ENCODE measurements at regions not wholly inside any gene's neighbourhood (a gene's known extent, or its start where the extent isn't known, plus 50 kb on each side); places are given as distances from the start of the nearest gene placed in this dataset.

DNA sequence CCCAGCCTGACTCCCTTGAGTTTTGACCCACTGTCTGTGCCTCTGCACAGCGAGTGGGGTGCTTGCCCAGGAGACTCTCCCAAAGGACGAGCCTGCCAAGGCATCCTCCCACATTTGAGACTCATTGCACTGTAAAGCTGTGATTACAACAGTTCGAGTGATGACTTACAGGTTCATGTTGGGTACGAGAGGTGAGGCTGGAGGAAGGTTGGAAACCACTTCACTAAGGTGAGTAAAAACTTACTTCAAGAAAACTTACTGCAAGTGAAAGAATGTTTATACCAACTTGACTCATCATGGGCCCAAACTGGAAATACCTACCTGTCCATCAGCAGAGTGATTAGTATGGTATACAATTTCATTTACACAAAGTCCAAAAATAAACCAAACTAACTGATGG, 360.1 kb upstream of the CDH11 start:
- intact Hi-C loops (cut with DNase I) = no loop called here
- ATAC-seq (no peak), DNase-seq (no peak)
- H3K4me1 ChIP-seq (ENCODE audit: control insufficient read depth, insufficient read depth, low read length) = no peaks in the 10 kb centered on the region
- 86% methylated on average over 4 of the region's 4 CpGs for WGBS
- no peaks in the 10 kb centered on the region for H3K27me3 ChIP-seq (ENCODE audit: control insufficient read depth, insufficient read depth)
- H3K4me3 ChIP-seq (ENCODE audit: low read length) = no peak overlapping the region
- no peak overlapping the region for H3K27ac ChIP-seq (ENCODE audit: low read length)
- no peaks in the 10 kb centered on the region for H3K9me3 ChIP-seq (ENCODE audit: control insufficient read depth, low read length)

DNA sequence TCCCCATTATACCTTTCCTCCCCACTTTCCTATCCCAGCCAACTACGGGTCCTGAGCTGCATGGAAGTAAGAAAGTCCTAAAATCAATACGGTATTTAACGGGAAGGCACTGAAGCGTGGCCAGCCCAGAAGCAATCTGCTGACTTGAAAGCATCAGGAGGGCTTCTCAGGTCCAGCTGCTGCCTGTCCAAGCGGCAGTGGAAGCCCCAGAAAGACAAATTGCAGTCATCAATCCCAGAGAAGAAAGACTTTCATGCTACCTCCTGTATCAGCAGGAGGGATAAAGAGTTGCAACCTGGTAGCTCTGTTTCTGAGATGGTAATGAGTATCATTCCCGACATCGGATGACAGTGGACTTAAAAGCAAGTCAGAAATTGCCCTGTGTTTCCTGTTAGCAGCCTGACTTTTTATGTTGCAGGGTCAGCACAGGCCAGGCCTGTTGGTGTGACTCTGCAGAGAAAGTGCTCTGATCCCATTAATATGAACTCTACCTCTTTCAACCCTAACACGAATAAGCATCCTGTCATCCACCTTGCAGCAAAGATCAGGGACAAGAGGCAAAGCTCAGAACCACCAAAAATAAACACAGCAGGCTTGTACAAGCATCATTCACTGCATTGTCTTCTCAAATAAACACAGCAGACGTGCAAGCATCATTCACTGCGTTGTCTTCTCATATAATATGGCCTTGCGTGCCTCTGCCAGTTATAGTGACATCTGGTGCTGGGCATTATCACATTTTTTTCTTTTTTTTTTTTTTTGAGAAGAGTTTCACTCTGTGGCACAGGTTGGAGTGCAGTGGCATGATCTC, 358.6 kb upstream of the CDH11 start:
- ATAC-seq (no peak), DNase-seq (no peak)
- intact Hi-C loops (cut with DNase I) = no loop called here
- H3K27me3 ChIP-seq (ENCODE audit: control insufficient read depth, insufficient read depth) = no peaks in the 10 kb centered on the region
- no peaks in the 10 kb centered on the region for H3K4me1 ChIP-seq (ENCODE audit: control insufficient read depth, insufficient read depth, low read length)
- H3K4me3 ChIP-seq (ENCODE audit: low read length) = no peak overlapping the region
- H3K27ac ChIP-seq (ENCODE audit: low read length) = no peak overlapping the region
- 78% methylated on average over 11 of the region's 11 CpGs for WGBS
- no peaks in the 10 kb centered on the region for H3K9me3 ChIP-seq (ENCODE audit: control insufficient read depth, low read length)

DNA sequence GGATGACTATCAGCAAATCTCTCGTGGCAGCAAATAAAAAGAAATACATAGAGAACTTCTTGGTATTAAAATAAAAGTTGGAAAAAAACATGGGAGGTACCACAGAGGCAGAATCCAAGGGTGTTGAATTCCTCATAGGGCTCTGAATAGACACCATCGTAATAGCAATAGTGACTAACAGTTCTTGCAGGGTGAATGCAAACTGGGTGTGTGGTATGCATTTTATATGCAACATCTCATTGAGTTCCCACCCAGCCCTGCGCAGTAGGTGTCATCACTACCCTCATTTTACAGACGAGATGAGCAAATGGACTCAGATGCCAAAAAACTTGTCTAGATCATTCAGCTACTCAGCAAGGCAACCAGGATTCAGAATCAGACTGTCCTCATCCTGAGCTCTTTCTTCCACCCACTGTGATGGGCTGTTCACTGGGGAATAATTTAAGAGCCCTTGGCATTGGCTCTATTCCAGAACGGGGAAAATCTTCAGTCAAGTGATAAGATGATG, 354.6 kb upstream of the CDH11 start:
- ATAC-seq (no peak), DNase-seq (no peak)
- Histone ChIP-seq H3K27me3 (ENCODE audit: control insufficient read depth, insufficient read depth) (no peaks in the 10 kb centered on the region), H3K4me3 (ENCODE audit: low read length) (no peak overlapping the region), H3K9me3 (ENCODE audit: control insufficient read depth, low read length) (no peaks in the 10 kb centered on the region), H3K27ac (ENCODE audit: low read length) (no peak overlapping the region), H3K4me1 (ENCODE audit: control insufficient read depth, insufficient read depth, low read length) (no peaks in the 10 kb centered on the region)
- 71% methylated on average over 5 of the region's 5 CpGs for WGBS
- intact Hi-C loops (cut with DNase I) = no loop called here

DNA sequence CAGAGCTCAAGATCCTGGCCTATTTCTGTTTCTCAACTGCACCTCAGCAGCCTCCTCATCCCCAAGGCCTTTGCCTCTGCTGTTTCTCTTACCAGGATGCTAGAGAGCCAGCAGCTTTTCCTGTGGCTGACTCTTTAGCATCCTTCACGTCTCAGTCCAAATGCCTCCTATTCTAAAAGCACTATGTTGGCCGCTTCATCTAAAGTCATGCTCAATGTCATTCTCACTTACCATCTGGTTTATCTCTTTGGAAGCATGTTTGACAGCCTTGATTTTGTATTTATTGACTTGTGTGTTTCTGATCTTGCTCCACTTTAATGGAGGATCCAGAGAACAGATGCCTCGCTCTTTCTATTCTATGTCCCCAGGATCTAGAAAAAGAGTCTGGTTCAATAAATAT, 351.8 kb upstream of the CDH11 start:
- Histone ChIP-seq H3K27me3 (ENCODE audit: control insufficient read depth, insufficient read depth) (no peaks in the 10 kb centered on the region), H3K27ac (ENCODE audit: low read length) (no peak overlapping the region), H3K4me1 (ENCODE audit: control insufficient read depth, insufficient read depth, low read length) (no peaks in the 10 kb centered on the region), H3K4me3 (ENCODE audit: low read length) (no peak overlapping the region), H3K9me3 (ENCODE audit: control insufficient read depth, low read length) (no peaks in the 10 kb centered on the region)
- intact Hi-C loops (cut with DNase I) = no loop called here
- 72% methylated on average over 3 of the region's 3 CpGs for WGBS
- no peak for DNase-seq
- ATAC-seq = no peak

DNA sequence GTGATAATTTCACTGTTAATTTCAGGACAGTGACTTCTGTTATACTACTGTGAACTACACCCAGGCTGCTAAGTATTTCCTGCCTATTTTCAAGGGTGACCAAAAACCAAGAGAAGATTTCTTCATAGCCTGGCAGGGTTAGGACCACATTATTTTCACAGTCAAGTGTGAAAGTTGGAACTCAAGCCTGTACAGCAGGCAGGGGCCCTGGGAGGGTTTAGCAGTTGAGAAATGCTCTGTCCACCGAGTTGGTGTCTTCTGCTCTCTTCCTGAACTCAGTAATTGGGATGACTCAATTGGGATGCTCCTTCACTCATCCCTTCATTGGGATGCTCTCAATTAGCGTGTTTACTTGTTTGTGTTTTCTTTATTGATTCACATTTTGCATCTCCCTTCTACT, 347.3 kb upstream of the CDH11 start:
- WGBS = 70% methylated on average over 2 of the region's 2 CpGs
- Histone ChIP-seq H3K4me1 (ENCODE audit: control insufficient read depth, insufficient read depth, low read length) (no peaks in the 10 kb centered on the region), H3K4me3 (ENCODE audit: low read length) (no peak overlapping the region), H3K27ac (ENCODE audit: low read length) (no peak overlapping the region), H3K27me3 (ENCODE audit: control insufficient read depth, insufficient read depth) (no peaks in the 10 kb centered on the region), H3K9me3 (ENCODE audit: control insufficient read depth, low read length) (no peaks in the 10 kb centered on the region)
- DNase-seq (no peak), ATAC-seq (no peak)
- intact Hi-C loops (cut with DNase I) = no loop called here

DNA sequence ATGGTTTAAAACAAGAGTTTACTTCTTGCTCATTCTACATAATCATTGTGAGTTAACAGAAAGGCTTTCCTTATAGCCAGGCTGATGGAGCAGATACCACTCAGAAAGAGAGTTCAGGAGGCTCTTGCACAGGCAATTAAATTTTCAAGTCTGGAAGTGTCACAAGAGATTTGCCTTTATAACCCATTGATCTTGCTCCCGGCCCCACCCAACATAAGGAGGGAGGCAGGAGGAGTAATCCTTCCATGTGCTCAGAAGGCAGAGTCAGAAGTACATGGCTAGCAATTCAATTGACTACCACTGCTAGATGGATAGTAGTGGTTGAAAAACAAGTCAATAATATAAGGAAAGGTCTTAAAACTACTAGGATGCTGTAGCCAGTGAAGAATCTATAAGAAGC, 346.3 kb upstream of the CDH11 start:
- WGBS = 91% methylated on average over 1 of the region's 1 CpG
- Histone ChIP-seq H3K4me3 (ENCODE audit: low read length) (no peak overlapping the region), H3K9me3 (ENCODE audit: control insufficient read depth, low read length) (no peaks in the 10 kb centered on the region), H3K27me3 (ENCODE audit: control insufficient read depth, insufficient read depth) (no peaks in the 10 kb centered on the region), H3K4me1 (ENCODE audit: control insufficient read depth, insufficient read depth, low read length) (no peaks in the 10 kb centered on the region), H3K27ac (ENCODE audit: low read length) (no peak overlapping the region)
- DNase-seq (no peak), ATAC-seq (no peak)
- intact Hi-C loops (cut with DNase I) = no loop called here

DNA sequence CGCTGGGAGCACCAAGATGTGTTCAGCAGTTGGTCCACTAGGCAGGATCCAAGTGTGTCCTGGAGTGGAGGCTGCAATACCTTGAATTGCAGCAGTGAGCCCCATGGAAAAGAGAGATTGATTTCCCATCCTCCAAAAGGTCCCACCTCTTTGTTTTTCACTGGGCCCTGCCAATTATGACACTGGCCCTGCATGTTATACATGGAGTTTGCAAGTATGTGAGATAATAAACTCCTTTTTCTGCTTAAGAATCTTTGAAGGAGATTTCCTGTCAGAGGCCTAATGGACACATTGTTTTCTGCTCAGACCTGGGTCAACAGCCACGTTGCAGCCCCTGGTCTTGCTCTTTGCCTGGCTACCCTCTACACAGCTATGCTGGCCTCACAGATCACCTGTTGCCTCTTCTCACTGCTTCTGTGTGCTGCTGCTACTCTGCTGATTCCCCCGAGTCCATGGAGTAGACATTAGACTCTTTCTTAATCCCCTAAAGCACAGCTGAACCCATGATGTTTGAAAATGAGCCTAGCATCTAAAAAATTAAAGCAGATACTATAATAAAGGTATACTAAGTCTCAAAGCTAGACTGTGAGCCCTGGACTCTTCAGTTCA, 341.9 kb upstream of the CDH11 start:
- 73% methylated on average over 3 of the region's 3 CpGs for WGBS
- Histone ChIP-seq H3K27me3 (ENCODE audit: control insufficient read depth, insufficient read depth) (no peaks in the 10 kb centered on the region), H3K27ac (ENCODE audit: low read length) (no peak overlapping the region), H3K4me1 (ENCODE audit: control insufficient read depth, insufficient read depth, low read length) (no peaks in the 10 kb centered on the region), H3K9me3 (ENCODE audit: control insufficient read depth, low read length) (no peaks in the 10 kb centered on the region), H3K4me3 (ENCODE audit: low read length) (no peak overlapping the region)
- no peak for ATAC-seq
- DNase-seq = no peak
- intact Hi-C loops (cut with DNase I) = no loop called here

DNA sequence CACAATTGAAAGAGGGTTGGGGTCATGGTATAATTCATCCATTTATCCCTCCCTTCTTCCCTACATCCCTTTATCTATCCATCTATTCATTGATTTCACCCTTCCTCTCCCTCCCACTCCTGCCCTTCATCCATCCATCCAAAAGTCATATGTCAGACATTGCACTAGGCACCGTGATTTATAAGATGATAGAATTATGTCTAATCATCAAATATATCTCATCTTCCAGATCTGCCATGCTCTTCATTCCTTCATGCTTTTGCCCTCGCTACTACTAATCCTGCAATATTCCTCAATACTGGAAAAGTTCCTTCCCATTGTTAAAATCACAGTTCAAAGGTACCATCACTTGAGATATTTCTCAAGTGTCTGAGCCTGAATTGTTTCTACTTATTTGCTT, 335.2 kb upstream of the CDH11 start:
- DNase-seq (no peak), ATAC-seq (no peak)
- H3K4me1 ChIP-seq (ENCODE audit: control insufficient read depth, insufficient read depth, low read length) = no peaks in the 10 kb centered on the region
- H3K4me3 ChIP-seq (ENCODE audit: low read length) = no peak overlapping the region
- H3K9me3 ChIP-seq (ENCODE audit: control insufficient read depth, low read length) = no peaks in the 10 kb centered on the region
- H3K27ac ChIP-seq (ENCODE audit: low read length) = no peak overlapping the region
- no peaks in the 10 kb centered on the region for H3K27me3 ChIP-seq (ENCODE audit: control insufficient read depth, insufficient read depth)
- intact Hi-C loops (cut with DNase I) = no loop called here
- 90% methylated on average over 2 of the region's 2 CpGs for WGBS

DNA sequence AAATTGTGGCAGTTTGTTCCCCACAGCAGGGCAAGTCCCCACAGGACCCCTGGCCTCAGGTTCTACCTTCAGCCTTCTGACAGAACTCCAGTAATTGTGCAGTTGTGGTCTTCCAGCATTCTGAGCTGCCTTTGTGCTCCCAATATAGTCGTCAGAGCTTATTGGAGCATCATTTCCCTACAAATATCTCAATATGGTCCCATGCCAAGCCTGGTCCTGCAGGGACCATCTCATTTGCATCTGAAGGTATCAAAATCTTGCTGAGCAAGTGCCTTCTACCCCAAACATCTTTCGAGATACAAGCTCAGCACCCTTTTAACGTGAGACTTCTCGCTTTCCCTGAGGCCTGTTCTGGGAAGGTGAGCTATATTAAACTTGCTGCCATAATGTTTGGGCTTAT, 333.9 kb upstream of the CDH11 start:
- H3K4me1 ChIP-seq (ENCODE audit: control insufficient read depth, insufficient read depth, low read length) = no peaks in the 10 kb centered on the region
- H3K27me3 ChIP-seq (ENCODE audit: control insufficient read depth, insufficient read depth) = no peaks in the 10 kb centered on the region
- H3K9me3 ChIP-seq (ENCODE audit: control insufficient read depth, low read length) = no peaks in the 10 kb centered on the region
- intact Hi-C loops (cut with DNase I) = no loop called here
- DNase-seq = no peak
- ATAC-seq = no peak
- 95% methylated on average over 4 of the region's 4 CpGs for WGBS
- no peak overlapping the region for H3K27ac ChIP-seq (ENCODE audit: low read length)
- H3K4me3 ChIP-seq (ENCODE audit: low read length) = no peak overlapping the region

DNA sequence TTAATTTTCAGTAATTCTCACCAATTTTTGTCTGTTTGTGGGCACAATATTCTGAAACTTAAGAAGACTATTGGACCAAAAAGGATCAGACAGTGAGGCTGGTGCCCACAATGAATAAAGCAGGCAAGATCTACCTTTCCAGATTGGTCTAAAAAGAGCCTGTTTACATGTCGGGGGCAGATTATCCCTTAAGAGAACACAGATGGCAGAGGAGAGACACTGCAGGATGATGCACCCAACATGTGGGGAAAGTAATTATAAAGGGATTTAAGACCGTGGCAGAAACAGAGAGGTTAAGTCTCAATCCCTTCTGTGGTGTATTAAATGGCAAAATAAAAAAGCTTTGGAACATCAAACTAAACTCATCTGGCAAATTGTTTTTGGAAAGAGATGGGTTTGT, 331.8 kb upstream of the CDH11 start:
- H3K4me3 ChIP-seq (ENCODE audit: low read length) = no peak overlapping the region
- WGBS = 88% methylated on average over 2 of the region's 2 CpGs

DNA sequence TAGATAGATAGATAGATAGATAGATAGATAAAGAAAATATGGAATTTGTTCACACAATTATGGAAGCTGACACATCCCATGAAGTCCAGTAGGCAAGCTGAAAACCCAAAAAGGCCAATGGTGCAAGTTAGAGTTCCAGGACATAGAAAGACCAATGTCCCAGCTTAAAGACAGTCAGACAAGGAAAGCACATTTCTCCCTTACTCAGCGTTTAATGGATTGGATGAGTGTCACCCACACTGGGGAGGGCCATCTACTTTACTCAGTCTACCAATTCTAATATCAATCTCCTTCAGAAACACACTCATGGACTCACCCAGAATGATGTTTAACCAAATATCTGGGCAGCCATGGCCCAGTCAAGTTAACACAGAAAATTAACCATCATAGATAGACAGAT, 327.7 kb upstream of the CDH11 start:
- Histone ChIP-seq H3K4me3 (ENCODE audit: low read length) (no peak overlapping the region), H3K27me3 (ENCODE audit: control insufficient read depth, insufficient read depth) (no peaks in the 10 kb centered on the region), H3K4me1 (ENCODE audit: control insufficient read depth, insufficient read depth, low read length) (no peaks in the 10 kb centered on the region), H3K9me3 (ENCODE audit: control insufficient read depth, low read length) (no peaks in the 10 kb centered on the region), H3K27ac (ENCODE audit: low read length) (no peak overlapping the region)
- WGBS = 93% methylated on average over 1 of the region's 1 CpG
- no peak for ATAC-seq
- no peak for DNase-seq
- intact Hi-C loops (cut with DNase I) = no loop called here

More for the DNA sequence above, 331.8 kb upstream of the CDH11 start:
- intact Hi-C loops (cut with DNase I) = no loop called here
- DNase-seq (no peak), ATAC-seq (no peak)
- Histone ChIP-seq H3K9me3 (ENCODE audit: control insufficient read depth, low read length) (no peaks in the 10 kb centered on the region), H3K27me3 (ENCODE audit: control insufficient read depth, insufficient read depth) (no peaks in the 10 kb centered on the region), H3K27ac (ENCODE audit: low read length) (no peak overlapping the region), H3K4me1 (ENCODE audit: control insufficient read depth, insufficient read depth, low read length) (no peaks in the 10 kb centered on the region)
